Mucosa of stomach (tissue), 1 donor: ENCODE measurements at regions not wholly inside any gene's neighbourhood (a gene's known extent, or its start where the extent isn't known, plus 50 kb on each side); places are given as distances from the start of the nearest gene placed in this dataset.

Experiments
- H3K27me3 ChIP-seq: one replicate; pipeline ENCODE4 v1.7.0; 2013; ENCODE audit warnings: mild to moderate bottlenecking, low read length; ENCODE audit not compliant: control insufficient read depth, insufficient read depth
- H3K36me3 ChIP-seq: one replicate; pipeline ENCODE4 v1.7.0; 2013; ENCODE audit warnings: low read length; ENCODE audit not compliant: control insufficient read depth, insufficient read depth
- H3K4me1 ChIP-seq: one replicate; pipeline ENCODE4 v1.7.0; 2013; ENCODE audit warnings: mild to moderate bottlenecking, low read length; ENCODE audit not compliant: control insufficient read depth, insufficient read depth
- H3K4me3 ChIP-seq: one replicate; pipeline ENCODE4 v1.7.0; 2013; ENCODE audit warnings: low read length
- H3K9ac ChIP-seq: one replicate; pipeline ENCODE4 v1.7.0; 2013; ENCODE audit warnings: mild to moderate bottlenecking, low read length, moderate library complexity
- H3K9me3 ChIP-seq: one replicate; pipeline ENCODE4 v1.7.0; 2013; ENCODE audit warnings: mild to moderate bottlenecking, low read length, moderate library complexity; ENCODE audit not compliant: control insufficient read depth
- donor health status: Pancreatic carcinoma.

- Histone ChIP-seq H3K9ac (no peak overlapping the region), H3K4me3 (no peak overlapping the region), H3K9me3 (no peaks in the 10 kb centered on the region), H3K27me3 (no peaks in the 10 kb centered on the region), H3K36me3 (no peaks in the 10 kb centered on the region), H3K4me1 (no peaks in the 10 kb centered on the region)
These were observed 156.5 kb upstream of the USP15 start for GRCh38 chr12:62103748-62104147.

DNA sequence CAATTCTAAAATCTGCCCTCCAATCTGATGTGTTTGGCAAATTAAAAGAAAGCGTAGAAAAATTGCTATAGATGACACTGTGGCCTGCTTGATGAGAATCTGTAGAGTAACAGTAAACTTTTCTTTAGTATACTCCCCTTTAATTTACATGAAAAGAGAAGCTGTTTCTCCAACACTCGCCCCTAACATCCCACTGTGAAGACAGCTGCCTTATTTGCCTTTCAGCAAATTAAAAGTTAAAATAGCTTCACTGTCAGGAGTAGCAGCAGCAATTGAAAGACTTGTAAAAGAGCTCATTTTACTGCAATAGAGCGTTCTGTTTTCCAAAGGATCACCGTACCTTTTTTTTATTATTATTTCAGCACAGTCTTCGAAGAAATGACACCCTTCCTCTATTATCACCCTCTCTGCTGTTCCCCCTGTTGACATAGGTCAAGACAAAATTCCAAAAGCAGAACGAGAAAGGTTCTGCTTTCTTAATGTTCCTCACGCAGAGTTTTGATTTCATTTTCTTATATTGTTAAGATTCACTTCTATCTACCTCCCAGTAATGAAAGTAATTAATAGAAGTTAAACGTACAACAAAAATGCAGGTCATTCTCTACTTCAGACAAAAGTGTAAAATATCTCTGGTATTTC is 153.5 kb upstream of the USP15 start:
- no peak overlapping the region for H3K4me3 ChIP-seq
- H3K9me3 ChIP-seq: no peaks in the 10 kb centered on the region
- H3K9ac ChIP-seq: no peak overlapping the region
- no peaks in the 10 kb centered on the region for H3K36me3 ChIP-seq
- no peaks in the 10 kb centered on the region for H3K27me3 ChIP-seq
- H3K4me1 ChIP-seq: no peaks in the 10 kb centered on the region

DNA sequence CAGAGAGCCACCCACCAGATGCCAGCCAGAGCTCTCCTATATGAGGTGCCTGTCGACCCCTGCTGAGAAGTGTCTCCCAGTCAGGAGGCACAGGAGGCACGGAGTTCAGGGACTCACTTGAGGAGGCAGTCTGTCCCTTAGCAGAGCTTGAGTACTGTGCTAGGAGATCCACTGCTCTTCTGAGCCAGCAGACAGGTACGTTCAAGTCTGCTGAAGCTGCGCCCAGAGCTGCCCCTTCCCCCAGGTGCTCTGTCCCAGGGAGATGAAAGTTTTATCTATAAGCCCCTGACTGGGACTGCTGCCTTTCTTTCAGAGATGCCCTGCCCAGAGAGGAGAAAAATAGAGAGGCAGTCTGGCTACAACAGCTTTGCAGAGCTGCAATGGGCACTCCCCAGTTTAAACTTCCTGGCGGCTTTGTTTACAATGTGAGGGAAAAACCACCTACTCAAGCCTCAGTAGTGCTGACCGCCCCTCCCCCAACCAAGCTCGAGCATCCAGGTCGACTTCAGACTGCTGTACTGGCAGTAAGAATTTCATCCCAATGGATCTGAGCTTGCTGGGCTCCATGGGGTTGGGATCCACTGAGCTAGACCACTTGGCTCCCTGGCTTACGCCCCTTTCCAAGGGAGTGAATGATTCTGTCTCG is 146.7 kb upstream of the USP15 start:
- H3K27me3 ChIP-seq: no peaks in the 10 kb centered on the region
- H3K9me3 ChIP-seq: no peaks in the 10 kb centered on the region

GRCh38 chr12:62116986-62117385 is 143.2 kb upstream of the USP15 start:
- no peaks in the 10 kb centered on the region for H3K36me3 ChIP-seq
- H3K27me3 ChIP-seq: no peaks in the 10 kb centered on the region
- no peak overlapping the region for H3K9ac ChIP-seq
- H3K4me1 ChIP-seq: no peaks in the 10 kb centered on the region
- no peak overlapping the region for H3K4me3 ChIP-seq
- H3K9me3 ChIP-seq: no peaks in the 10 kb centered on the region

More for the DNA sequence above, 146.7 kb upstream of the USP15 start:
- Histone ChIP-seq H3K9ac (no peak overlapping the region), H3K36me3 (no peaks in the 10 kb centered on the region), H3K4me1 (no peaks in the 10 kb centered on the region), H3K4me3 (no peak overlapping the region)

- no peaks in the 10 kb centered on the region for H3K4me1 ChIP-seq
- no peaks in the 10 kb centered on the region for H3K36me3 ChIP-seq
- H3K27me3 ChIP-seq: no peaks in the 10 kb centered on the region
- no peaks in the 10 kb centered on the region for H3K9me3 ChIP-seq
- no peak overlapping the region for H3K9ac ChIP-seq
- H3K4me3 ChIP-seq: no peak overlapping the region
These were observed 136.4 kb upstream of the USP15 start for GRCh38 chr12:62123721-62124203.

GRCh38 chr12:62127516-62127915 is 132.7 kb upstream of the USP15 start:
- no peaks in the 10 kb centered on the region for H3K4me1 ChIP-seq
- H3K9ac ChIP-seq: no peak overlapping the region
- H3K4me3 ChIP-seq: no peak overlapping the region
- H3K9me3 ChIP-seq: no peaks in the 10 kb centered on the region
- no peaks in the 10 kb centered on the region for H3K27me3 ChIP-seq
- H3K36me3 ChIP-seq: no peaks in the 10 kb centered on the region

DNA sequence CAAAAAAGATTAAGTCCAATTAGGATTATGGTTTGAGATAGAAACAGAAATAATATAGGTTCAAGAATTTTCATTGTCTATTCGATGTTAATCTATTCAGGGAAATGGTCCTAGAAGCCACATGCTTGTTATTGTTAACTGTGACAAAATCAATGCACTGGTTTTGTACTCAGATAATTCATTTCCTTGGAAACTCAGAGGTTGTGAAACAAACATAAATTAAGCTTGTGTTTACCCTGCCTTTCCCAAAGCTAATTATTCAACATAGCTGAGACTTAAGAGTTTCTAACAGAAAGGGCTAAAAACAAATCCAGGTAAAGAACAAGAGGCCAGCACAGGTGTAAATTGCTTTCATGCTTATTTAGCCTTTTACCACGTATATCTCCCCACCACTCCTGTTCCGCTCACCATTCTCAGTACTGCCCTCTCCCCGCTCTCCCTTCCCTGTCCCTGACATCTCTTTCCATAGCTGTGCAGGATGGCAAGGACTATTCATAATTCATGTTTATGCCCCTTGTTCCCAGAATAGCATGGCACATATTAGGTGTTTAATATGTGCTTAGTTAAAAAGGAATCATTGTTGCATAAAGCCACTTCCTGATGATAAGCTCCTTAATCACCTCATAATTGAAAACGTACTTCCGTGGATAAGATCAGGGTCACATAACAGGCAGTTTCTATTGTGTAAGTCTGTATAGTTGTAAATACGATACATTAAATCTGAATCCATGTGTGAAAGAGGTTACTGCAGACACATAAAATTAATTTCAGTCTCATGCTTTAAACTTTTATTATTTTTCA is 131.8 kb upstream of the USP15 start:
- Histone ChIP-seq H3K9ac (no peak overlapping the region), H3K4me3 (no peak overlapping the region), H3K9me3 (no peaks in the 10 kb centered on the region), H3K4me1 (no peaks in the 10 kb centered on the region), H3K36me3 (no peaks in the 10 kb centered on the region), H3K27me3 (no peaks in the 10 kb centered on the region)

DNA sequence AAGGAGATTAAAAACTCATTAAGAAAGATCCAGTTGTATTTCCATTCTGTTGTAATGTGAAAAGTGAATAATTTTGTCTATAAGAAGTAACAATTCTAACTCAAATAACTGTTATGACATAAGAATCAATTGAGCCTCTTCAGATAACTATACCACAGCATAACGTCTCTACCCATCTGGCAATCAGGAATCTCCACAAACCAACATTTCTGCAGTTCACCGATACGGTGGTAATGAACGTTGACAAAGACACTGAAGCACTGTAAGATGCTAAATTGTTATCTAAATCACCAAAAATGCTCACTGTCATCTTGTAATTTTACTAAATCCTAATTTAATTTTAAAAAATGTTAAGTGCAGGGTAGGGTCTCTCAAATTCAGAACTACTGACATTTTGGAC is 130.9 kb upstream of the USP15 start:
- no peak overlapping the region for H3K9ac ChIP-seq
- H3K4me3 ChIP-seq: no peak overlapping the region
- H3K36me3 ChIP-seq: no peaks in the 10 kb centered on the region
- H3K9me3 ChIP-seq: no peaks in the 10 kb centered on the region
- no peaks in the 10 kb centered on the region for H3K27me3 ChIP-seq
- H3K4me1 ChIP-seq: no peaks in the 10 kb centered on the region

GRCh38 chr12:62130402-62130801 is 129.8 kb upstream of the USP15 start:
- no peaks in the 10 kb centered on the region for H3K9me3 ChIP-seq
- H3K4me1 ChIP-seq: no peaks in the 10 kb centered on the region
- H3K9ac ChIP-seq: no peak overlapping the region
- no peak overlapping the region for H3K4me3 ChIP-seq
- H3K27me3 ChIP-seq: no peaks in the 10 kb centered on the region
- no peaks in the 10 kb centered on the region for H3K36me3 ChIP-seq

- Histone ChIP-seq H3K36me3 (no peaks in the 10 kb centered on the region), H3K9me3 (no peaks in the 10 kb centered on the region), H3K27me3 (no peaks in the 10 kb centered on the region), H3K9ac (no peak overlapping the region), H3K4me3 (no peak overlapping the region), H3K4me1 (no peaks in the 10 kb centered on the region)
These were observed 129.2 kb upstream of the USP15 start for GRCh38 chr12:62130834-62131552.

GRCh38 chr12:62133440-62133839 is 126.8 kb upstream of the USP15 start:
- Histone ChIP-seq H3K27me3 (no peaks in the 10 kb centered on the region), H3K36me3 (no peaks in the 10 kb centered on the region), H3K4me1 (no peaks in the 10 kb centered on the region), H3K4me3 (no peak overlapping the region), H3K9me3 (no peaks in the 10 kb centered on the region), H3K9ac (no peak overlapping the region)
